ENCODE measurements at regions not wholly inside any gene's neighbourhood (a gene's known extent, or its start where the extent isn't known, plus 50 kb on each side); places are given as distances from the start of the nearest gene placed in this dataset.
"Not testable (repeated sequence)": the region's sequence is repeated elsewhere in the genome, so short reads cannot be mapped to it uniquely, and the experiment has no call there.

GRCh38 chr6:17012421-17013225 lies 89.2 kb upstream of the STMND1 start:
- no peak for DNase-seq (ENCODE audit: low read depth)

- no peak for DNase-seq (ENCODE audit: low read depth)
These were observed 89.9 kb upstream of the STMND1 start for GRCh38 chr6:17011985-17012384.

GRCh38 chr6:17007749-17008148 lies 94.1 kb upstream of the STMND1 start:
- DNase-seq (ENCODE audit: low read depth), result no peak

- DNase-seq (ENCODE audit: low read depth), result no peak
These were observed 95.3 kb upstream of the STMND1 start for GRCh38 chr6:17006543-17006942.

- DNase-seq (ENCODE audit: low read depth), result no peak
These were observed 97.6 kb upstream of the STMND1 start for GRCh38 chr6:17004269-17004668.

GRCh38 chr6:17002123-17002522 lies 99.7 kb upstream of the STMND1 start:
- DNase-seq (ENCODE audit: low read depth), result no peak

- DNase-seq (ENCODE audit: low read depth), result no peak
These were observed 100.7 kb upstream of the STMND1 start for GRCh38 chr6:17001188-17001587.

- DNase-seq (ENCODE audit: low read depth), result no peak
These were observed 102.1 kb upstream of the STMND1 start for GRCh38 chr6:16999491-17000436.

GRCh38 chr6:16998461-16998860 lies 103.4 kb upstream of the STMND1 start:
- no peak for DNase-seq (ENCODE audit: low read depth)

GRCh38 chr6:16995511-16996250 lies 106.2 kb upstream of the STMND1 start:
- no peak for DNase-seq (ENCODE audit: low read depth)

- DNase-seq (ENCODE audit: low read depth), result no peak
These were observed 108.5 kb upstream of the STMND1 start for GRCh38 chr6:16993396-16993795.

GRCh38 chr6:16991981-16992629 lies 109.7 kb upstream of the STMND1 start:
- no peak for DNase-seq (ENCODE audit: low read depth)

GRCh38 chr6:16989976-16990375 lies 111.9 kb upstream of the STMND1 start:
- DNase-seq (ENCODE audit: low read depth), result not testable (repeated sequence)

GRCh38 chr6:16989382-16989781 lies 112.5 kb upstream of the STMND1 start:
- no peak for DNase-seq (ENCODE audit: low read depth)

GRCh38 chr6:16987996-16988395 lies 113.9 kb upstream of the STMND1 start:
- DNase-seq (ENCODE audit: low read depth), result no peak

GRCh38 chr6:16985513-16986284 lies 116.2 kb upstream of the STMND1 start:
- DNase-seq (ENCODE audit: low read depth), result no peak

- DNase-seq (ENCODE audit: low read depth), result no peak
These were observed 119.0 kb upstream of the STMND1 start for GRCh38 chr6:16982807-16983206.

- no peak for DNase-seq (ENCODE audit: low read depth)
These were observed 122.0 kb upstream of the STMND1 start for GRCh38 chr6:16979677-16980370.

GRCh38 chr6:16978686-16979085 lies 123.2 kb upstream of the STMND1 start:
- no peak for DNase-seq (ENCODE audit: low read depth)
